HepG2 (cell line): ENCODE measurements at regions not wholly inside any gene's neighbourhood (a gene's known extent, or its start where the extent isn't known, plus 50 kb on each side); places are given as distances from the start of the nearest gene placed in this dataset.

Experiments
- ATAC-seq: fragments of 200-7000 bp; cut with Tn5 transposase; 3 replicates; pipeline ENCODE4 v1.9.1; 2020; ENCODE audit warnings: mild to moderate bottlenecking, moderate library complexity
- BruUV-seq: library from RNA; stranded (reverse); fragments of 400-500 nt; replicated peaks from 2 replicates; lab custom pipeline; 2021; lab: Mats Ljungman, UMichigan
- CTCF ChIA-PET: fragments of 300-600 bp; formaldehyde crosslinking; extraction: SDS; loops from one replicate; lab custom pipeline; 2021; ENCODE audit warnings: low total read pairs, inconsistent platforms, low intra/inter-chr PET ratio; lab: Yijun Ruan, JAX
- POLR2A ChIA-PET: fragments of 350-600 bp; sonication (Branson Sonifier 250); formaldehyde crosslinking; loops from one replicate; lab custom pipeline; 2020; ENCODE audit warnings: antibody characterized with exemption, inconsistent platforms; lab: Yijun Ruan, JAX
- DNase-seq: peaks from one replicate; pipeline ENCODE4 v3.0.0-alpha.2; 2015; ENCODE audit warnings: low spot score
- FAIRE-seq: peaks from 3 replicates; lab custom pipeline; 2011; peaks lifted over from hg19 to GRCh38; lab: Jason Lieb, UNC
- H2AFZ ChIP-seq: one replicate; pipeline ENCODE4 v1.6.1; 2011; ENCODE audit warnings: low read length, inconsistent platforms
- H3K27ac ChIP-seq: fragments of 300-600 bp; 3 replicates; pipeline ENCODE4 v1.8.0; 2011; ENCODE audit warnings: mixed run types, mild to moderate bottlenecking, mixed read lengths, low read length, inconsistent platforms; ENCODE audit not compliant: insufficient read depth; ENCODE audit errors: extremely low read length
- H3K27me3 ChIP-seq, 2 experiments: fragments of 200-600 bp in 1 of 2; 2 replicates in 1 of 2; 3 replicates in 1 of 2; pipeline versions ENCODE4 v1.6.0 to v1.8.0; 2011; ENCODE audit warnings: low read length in 2 of 2, mild to moderate bottlenecking in 2 of 2, moderate library complexity in 2 of 2, inconsistent platforms in 1 of 2; ENCODE audit not compliant: insufficient read depth in 2 of 2, control insufficient read depth in 1 of 2
- H3K36me3 ChIP-seq, 2 experiments: fragments of 200-600 bp in 1 of 2; replicated peaks in 1 of 2; 2 replicates in 1 of 2; 3 replicates in 1 of 2; pipeline versions ENCODE4 v1.5.1 to v1.8.0; 2011; ENCODE audit warnings: low read length in 2 of 2, inconsistent platforms in 1 of 2; ENCODE audit not compliant: insufficient read depth in 2 of 2, control insufficient read depth in 1 of 2
- H3K4me1 ChIP-seq: 2 replicates; pipeline ENCODE4 v1.5.1; 2012; ENCODE audit warnings: low read length, inconsistent platforms; ENCODE audit not compliant: insufficient read depth
- H3K4me2 ChIP-seq: 2 replicates; pipeline ENCODE4 v1.6.0; 2011; ENCODE audit warnings: low read depth, low read length, inconsistent platforms
- H3K4me3 ChIP-seq, 3 experiments: fragments of 200-600 bp in 1 of 3; sonication (generic), shearing (Covaris generic) in 1 of 3; replicated peaks in 1 of 3; 2 replicates each; pipeline ENCODE4 v1.5.1; 2011 to 2016; ENCODE audit warnings: low read length in 3 of 3, inconsistent platforms in 2 of 3, low read depth in 2 of 3, mild to moderate bottlenecking in 2 of 3, control low read depth in 1 of 3, mixed read lengths in 1 of 3; ENCODE audit not compliant: insufficient read depth in 1 of 3
- H3K79me2 ChIP-seq: one replicate; pipeline ENCODE4 v1.6.1; 2011; ENCODE audit warnings: low read length, inconsistent platforms; ENCODE audit not compliant: insufficient read depth
- H3K9ac ChIP-seq: 2 replicates; pipeline ENCODE4 v1.6.0; 2011; ENCODE audit warnings: mild to moderate bottlenecking, low read depth, low read length, inconsistent platforms; ENCODE audit not compliant: insufficient read depth
- H3K9me3 ChIP-seq: 2 replicates; pipeline ENCODE4 v1.5.1; 2012; ENCODE audit warnings: mild to moderate bottlenecking, low read length
- H4K20me1 ChIP-seq: 2 replicates; pipeline ENCODE4 v1.6.0; 2011; ENCODE audit warnings: inconsistent platforms, mild to moderate bottlenecking, low read length, moderate library complexity; ENCODE audit not compliant: insufficient read depth
- ELF4 ChIP-seq: sonication (generic); formaldehyde crosslinking; IDR thresholded peaks from 2 replicates; pipeline ENCODE4 v1.5.0; 2020; ENCODE audit warnings: missing genetic modification reagents, mild to moderate bottlenecking, moderate library complexity, borderline replicate concordance
- EZH2 ChIP-seq: conservative IDR thresholded peaks from 2 replicates; pipeline ENCODE4 v1.6.1; 2012; ENCODE audit warnings: mild to moderate bottlenecking, low read depth, low read length, moderate library complexity
- FOXJ3 ChIP-seq: sonication (generic); formaldehyde crosslinking; IDR thresholded peaks from 2 replicates; pipeline ENCODE4 v1.4.0; 2020; ENCODE audit warnings: missing genetic modification reagents, mild to moderate bottlenecking, borderline replicate concordance
- HIC2 ChIP-seq: sonication (generic); formaldehyde crosslinking; IDR thresholded peaks from 2 replicates; pipeline ENCODE4 v1.9.0; 2022; ENCODE audit warnings: low read depth, missing genetic modification reagents
- JUN ChIP-seq: sonication (generic); formaldehyde crosslinking; IDR thresholded peaks from 2 replicates; pipeline ENCODE4 v1.4.0; 2020; ENCODE audit warnings: mild to moderate bottlenecking, missing genetic modification reagents
- MBD4 ChIP-seq: IDR thresholded peaks from 2 replicates; pipeline ENCODE4 v1.6.1; 2012; ENCODE audit warnings: low read length, inconsistent platforms, borderline replicate concordance
- NFYC ChIP-seq: IDR thresholded peaks from 2 replicates; pipeline ENCODE4 v1.6.1; 2016; ENCODE audit warnings: missing genetic modification reagents, missing compliant biosample characterization
- PRMT3 ChIP-seq: sonication (generic); formaldehyde crosslinking; IDR thresholded peaks from 2 replicates; pipeline ENCODE4 v1.8.1; 2022; ENCODE audit warnings: low read depth, mild to moderate bottlenecking, moderate library complexity, missing genetic modification reagents, borderline replicate concordance
- SKI ChIP-seq: fragments of 450-650 bp; IDR thresholded peaks from one replicate; pipeline ENCODE4 v1.6.1; 2018; ENCODE audit warnings: mild to moderate bottlenecking; ENCODE audit not compliant: partially characterized antibody
- SNRNP70 ChIP-seq: fragments of 200-400 bp; formaldehyde crosslinking; IDR thresholded peaks from 2 replicates; pipeline ENCODE4 v1.6.1; 2017; ENCODE audit warnings: mild to moderate bottlenecking, low read depth, low read length, moderate library complexity
- STAT5B ChIP-seq: sonication (generic); formaldehyde crosslinking; IDR thresholded peaks from 2 replicates; pipeline ENCODE4 v1.4.0; 2020; ENCODE audit warnings: missing genetic modification reagents
- ZNF24 ChIP-seq: fragments of 450-650 bp; IDR thresholded peaks from 2 replicates; pipeline ENCODE4 v1.6.1; 2017; ENCODE audit warnings: antibody characterized with exemption, mild to moderate bottlenecking
- ZNF280D ChIP-seq: sonication (generic); formaldehyde crosslinking; IDR thresholded peaks from 2 replicates; pipeline ENCODE4 v1.5.1; 2020; ENCODE audit warnings: mild to moderate bottlenecking, missing genetic modification reagents
- ZNF564 ChIP-seq: sonication (generic); formaldehyde crosslinking; IDR thresholded peaks from 2 replicates; pipeline ENCODE4 v1.8.1; 2023; ENCODE audit warnings: mild to moderate bottlenecking, missing genetic modification reagents
- ZNF816 ChIP-seq: sonication (generic); formaldehyde crosslinking; IDR thresholded peaks from 2 replicates; pipeline ENCODE4 v1.8.0; 2022; ENCODE audit warnings: missing genetic modification reagents, mild to moderate bottlenecking, borderline replicate concordance
- in situ Hi-C: cut with HindIII; loops from 2 replicates; pipeline ENCODE4 v1.10.0; 2017; ENCODE audit warnings: low pct_unique_long_range_greater_than_20kb; ENCODE audit not compliant: extremely low pct_ligation_motif_present
- intact Hi-C: fragments of 100-400 bp; cut with micrococcal nuclease; formaldehyde crosslinking; loops from one replicate; pipeline ENCODE4 v1.10.0; 2022; ENCODE audit not compliant: unreplicated experiment
- TF ChIP-seq, protein P1 (sequence below): sonication (generic); formaldehyde crosslinking; IDR thresholded peaks from 2 replicates; pipeline ENCODE4 v1.5.1; 2020; ENCODE audit warnings: mild to moderate bottlenecking, missing genetic modification reagents, borderline replicate concordance

GRCh38 chr12:90618586-90618985 lies 336.4 kb downstream of the CCER1 start:
- no TSS peak for BruUV-seq
- DNase-seq (no peak), FAIRE-seq (no peak), ATAC-seq (no peak)
- no peak overlapping the region for H2AFZ ChIP-seq
- CTCF ChIA-PET = no interaction called here
- H3K9me3 ChIP-seq = peaks cover 53% of the 10 kb centered on the region
- POLR2A ChIA-PET = no interaction called here
- no peaks in the 10 kb centered on the region for H3K27me3 ChIP-seq
- intact Hi-C loops = no loop called here
- H3K36me3 ChIP-seq = no peaks in the 10 kb centered on the region
- no peak overlapping the region for H3K4me3 ChIP-seq
- H4K20me1 ChIP-seq = no peaks in the 10 kb centered on the region
- in situ Hi-C loops = no loop called here
- no peaks in the 10 kb centered on the region for H3K79me2 ChIP-seq
- no peak overlapping the region for H3K27ac ChIP-seq
- H3K9ac ChIP-seq = no peak overlapping the region
- no peaks in the 10 kb centered on the region for H3K4me1 ChIP-seq
- TF ChIP-seq SNRNP70 = no peak
- TF ChIP-seq JUN = no peak
- no peak for TF ChIP-seq ELF4
- TF ChIP-seq ZNF280D (CRISPR knock-in tag) = no peak
- TF ChIP-seq FOXJ3 = no peak
- no peak for TF ChIP-seq EZH2
- TF ChIP-seq, protein P1, sequence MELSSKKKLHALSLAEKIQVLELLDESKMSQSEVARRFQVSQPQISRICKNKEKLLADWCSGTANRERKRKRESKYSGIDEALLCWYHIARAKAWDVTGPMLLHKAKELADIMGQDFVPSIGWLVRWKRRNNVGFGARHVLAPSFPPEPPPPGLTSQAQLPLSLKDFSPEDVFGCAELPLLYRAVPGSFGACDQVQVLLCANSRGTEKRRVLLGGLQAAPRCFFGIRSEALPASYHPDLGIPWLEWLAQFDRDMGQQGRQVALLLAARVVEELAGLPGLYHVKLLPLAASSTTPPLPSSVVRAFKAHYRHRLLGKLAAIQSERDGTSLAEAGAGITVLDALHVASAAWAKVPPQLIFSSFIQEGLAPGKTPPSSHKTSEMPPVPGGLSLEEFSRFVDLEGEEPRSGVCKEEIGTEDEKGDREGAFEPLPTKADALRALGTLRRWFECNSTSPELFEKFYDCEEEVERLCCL (CRISPR knock-in tag) = no peak
- TF ChIP-seq SKI = no peak
- TF ChIP-seq PRMT3 = no peak
- TF ChIP-seq ZNF564 (CRISPR knock-in tag) = no peak
- TF ChIP-seq NFYC = no peak
- TF ChIP-seq MBD4 = no peak
- no peak for TF ChIP-seq ZNF816 (CRISPR knock-in tag)
- TF ChIP-seq HIC2 (CRISPR knock-in tag) = no peak
- TF ChIP-seq STAT5B (CRISPR knock-in tag) = no peak
- no peak for TF ChIP-seq ZNF24
- TF ChIP-seq, all 625 proteins: peak for 0
- no peak overlapping the region for H3K4me2 ChIP-seq
